ENCODE measurements at regions not wholly inside any gene's neighbourhood (a gene's known extent, or its start where the extent isn't known, plus 50 kb on each side); places are given as distances from the start of the nearest gene placed in this dataset.

GRCh38 chr12:73112035-73112816 is 840.1 kb downstream of the TRHDE start:
- Histone ChIP-seq H3K79me2 (ENCODE audit: insufficient read depth, low read length) (no peaks in the 10 kb centered on the region), H3K4me3 (ENCODE audit: low read length, poor library complexity, severe bottlenecking) (no peak overlapping the region), H3F3A (ENCODE audit: low read depth) (no peaks in the 10 kb centered on the region), H3K9me3 (ENCODE audit: insufficient read depth, low read depth, low read length) (no peaks in the 10 kb centered on the region), H3K4me2 (ENCODE audit: low read depth, low read length, poor library complexity, severe bottlenecking) (no peak overlapping the region), H3K36me3 (ENCODE audit: insufficient read depth, low read length) (no peaks in the 10 kb centered on the region), H3K27me3 (ENCODE audit: insufficient read depth, low read length, poor library complexity, severe bottlenecking) (no peaks in the 10 kb centered on the region), H4K20me1 (ENCODE audit: insufficient read depth, low read length, poor library complexity, severe bottlenecking) (no peaks in the 10 kb centered on the region), H2AFZ (ENCODE audit: low read length) (no peak overlapping the region), H3K9me2 (replicated peaks; ENCODE audit: low read depth, low read length) (no peaks in the 10 kb centered on the region), H3K4me1 (ENCODE audit: insufficient read depth, low read length, poor library complexity, severe bottlenecking) (no peaks in the 10 kb centered on the region), H3K9ac (ENCODE audit: low read depth, low read length, poor library complexity, severe bottlenecking) (no peak overlapping the region)
- TF ChIP-seq EZH2phosphoT487 (IDR thresholded peaks at IDR 0.05; ENCODE audit: borderline replicate concordance) (no peak), CTCF (conservative IDR thresholded peaks at IDR 0.05; ENCODE audit: low read length) (no peak)

- H4K20me1 ChIP-seq (ENCODE audit: insufficient read depth, low read length, poor library complexity, severe bottlenecking), result no peaks in the 10 kb centered on the region
- no peak overlapping the region for H3K4me2 ChIP-seq (ENCODE audit: low read depth, low read length, poor library complexity, severe bottlenecking)
- no peaks in the 10 kb centered on the region for H3F3A ChIP-seq (ENCODE audit: low read depth)
- H3K9ac ChIP-seq (ENCODE audit: low read depth, low read length, poor library complexity, severe bottlenecking), result no peak overlapping the region
- H3K9me3 ChIP-seq (ENCODE audit: insufficient read depth, low read depth, low read length), result no peaks in the 10 kb centered on the region
- no peak overlapping the region for H3K4me3 ChIP-seq (ENCODE audit: low read length, poor library complexity, severe bottlenecking)
- H3K9me2 ChIP-seq (replicated peaks; ENCODE audit: low read depth, low read length), result no peaks in the 10 kb centered on the region
- H3K4me1 ChIP-seq (ENCODE audit: insufficient read depth, low read length, poor library complexity, severe bottlenecking), result no peaks in the 10 kb centered on the region
- no peaks in the 10 kb centered on the region for H3K36me3 ChIP-seq (ENCODE audit: insufficient read depth, low read length)
- no peaks in the 10 kb centered on the region for H3K27me3 ChIP-seq (ENCODE audit: insufficient read depth, low read length, poor library complexity, severe bottlenecking)
- no peaks in the 10 kb centered on the region for H3K79me2 ChIP-seq (ENCODE audit: insufficient read depth, low read length)
- H2AFZ ChIP-seq (ENCODE audit: low read length), result no peak overlapping the region
- TF ChIP-seq EZH2phosphoT487 (IDR thresholded peaks at IDR 0.05; ENCODE audit: borderline replicate concordance), result no peak
- no peak for TF ChIP-seq CTCF (conservative IDR thresholded peaks at IDR 0.05; ENCODE audit: low read length)
Observed at GRCh38 chr12:73124480-73124879, 852.3 kb downstream of the TRHDE start.

- no peaks in the 10 kb centered on the region for H3K79me2 ChIP-seq (ENCODE audit: insufficient read depth, low read length)
- no peaks in the 10 kb centered on the region for H3K36me3 ChIP-seq (ENCODE audit: insufficient read depth, low read length)
- H4K20me1 ChIP-seq (ENCODE audit: insufficient read depth, low read length, poor library complexity, severe bottlenecking), result no peaks in the 10 kb centered on the region
- H3K9me2 ChIP-seq (replicated peaks; ENCODE audit: low read depth, low read length), result no peaks in the 10 kb centered on the region
- no peak for TF ChIP-seq CTCF (conservative IDR thresholded peaks at IDR 0.05; ENCODE audit: low read length)
- no peak for TF ChIP-seq EZH2phosphoT487 (IDR thresholded peaks at IDR 0.05; ENCODE audit: borderline replicate concordance)
- H3K27me3 ChIP-seq (ENCODE audit: insufficient read depth, low read length, poor library complexity, severe bottlenecking), result no peaks in the 10 kb centered on the region
- H3K4me2 ChIP-seq (ENCODE audit: low read depth, low read length, poor library complexity, severe bottlenecking), result no peak overlapping the region
- H3K4me3 ChIP-seq (ENCODE audit: low read length, poor library complexity, severe bottlenecking), result no peak overlapping the region
- H2AFZ ChIP-seq (ENCODE audit: low read length), result no peak overlapping the region
- H3K9ac ChIP-seq (ENCODE audit: low read depth, low read length, poor library complexity, severe bottlenecking), result no peak overlapping the region
- H3K4me1 ChIP-seq (ENCODE audit: insufficient read depth, low read length, poor library complexity, severe bottlenecking), result no peaks in the 10 kb centered on the region
- no peaks in the 10 kb centered on the region for H3K9me3 ChIP-seq (ENCODE audit: insufficient read depth, low read depth, low read length)
- H3F3A ChIP-seq (ENCODE audit: low read depth), result no peaks in the 10 kb centered on the region
Observed at GRCh38 chr12:73125148-73125547, 853.0 kb downstream of the TRHDE start.

Measured in Loucy (cell line).